GM12892 (cell line): ENCODE measurements at regions not wholly inside any gene's neighbourhood (a gene's known extent, or its start where the extent isn't known, plus 50 kb on each side); places are given as distances from the start of the nearest gene placed in this dataset.

Experiments
- DNase-seq: peaks from one replicate; pipeline ENCODE4 v3.0.0; 2011; ENCODE audit not compliant: insufficient read length
- FAIRE-seq: peaks from 2 replicates; lab custom pipeline; 2011; peaks lifted over from hg19 to GRCh38; lab: Jason Lieb, UNC
- POLR2A ChIP-seq: IDR thresholded peaks from 2 replicates; pipeline ENCODE4 v1.6.1; 2011; ENCODE audit warnings: low read depth, low read length, control low read depth
- POLR2AphosphoS5 ChIP-seq: IDR thresholded peaks from 2 replicates; pipeline ENCODE4 v1.6.1; 2011; ENCODE audit warnings: low read depth, low read length, control low read depth
- TAF1 ChIP-seq: IDR thresholded peaks from 2 replicates; pipeline ENCODE4 v1.6.1; 2011; ENCODE audit warnings: low read depth, mild to moderate bottlenecking, control low read depth, low read length, borderline replicate concordance

DNA sequence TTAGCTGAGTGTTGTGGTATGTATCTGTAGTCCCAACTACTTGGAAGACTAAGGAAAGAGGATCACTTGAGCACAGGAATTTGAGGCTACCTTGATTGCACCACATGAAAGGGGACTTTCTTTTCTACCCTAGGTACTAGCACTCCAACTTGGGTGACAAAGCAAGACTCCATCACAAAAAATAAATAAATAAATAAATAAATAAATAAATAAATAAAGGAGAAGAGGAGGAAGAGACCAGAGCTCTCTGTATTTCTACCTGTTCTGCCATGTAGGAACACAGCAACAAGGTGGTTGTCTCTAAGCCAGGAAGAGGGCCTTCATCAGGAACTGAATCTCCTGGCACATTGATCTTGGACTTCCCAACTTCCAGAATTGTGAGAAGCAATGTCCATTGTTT, 118.6 kb downstream of the HMHB1 start:
- no peak for DNase-seq
- TF ChIP-seq POLR2A: no peak
- no peak for TF ChIP-seq TAF1
- TF ChIP-seq POLR2AphosphoS5: no peak
- FAIRE-seq: no peak

- FAIRE-seq (no peak), DNase-seq (no peak)
- TF ChIP-seq POLR2AphosphoS5 (no peak), TAF1 (no peak), POLR2A (no peak)
Measured at GRCh38 chr5:143931476-143931875, 119.5 kb downstream of the HMHB1 start.

DNA sequence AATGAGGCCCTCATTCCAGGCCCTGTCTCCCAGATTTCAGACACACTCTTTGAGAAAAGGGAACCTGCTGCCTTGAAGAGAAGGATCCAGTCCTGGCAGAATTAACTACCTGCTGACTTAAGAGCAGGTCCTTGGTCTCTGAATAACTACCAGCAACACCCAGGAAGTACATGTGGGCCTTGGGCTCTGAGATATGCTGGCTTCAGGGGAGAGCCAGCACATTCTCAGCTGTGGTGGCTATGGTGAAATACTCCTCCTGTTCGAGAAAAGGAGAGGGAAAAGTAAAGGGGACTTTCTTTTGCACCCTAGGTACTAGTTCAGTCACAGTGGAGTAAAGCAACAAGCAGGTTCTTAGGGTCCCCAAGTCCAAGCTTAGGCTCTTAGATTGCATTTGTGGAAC, 120.0 kb downstream of the HMHB1 start:
- FAIRE-seq (no peak), DNase-seq (no peak)
- TF ChIP-seq POLR2AphosphoS5: no peak
- no peak for TF ChIP-seq TAF1
- TF ChIP-seq POLR2A: no peak

DNA sequence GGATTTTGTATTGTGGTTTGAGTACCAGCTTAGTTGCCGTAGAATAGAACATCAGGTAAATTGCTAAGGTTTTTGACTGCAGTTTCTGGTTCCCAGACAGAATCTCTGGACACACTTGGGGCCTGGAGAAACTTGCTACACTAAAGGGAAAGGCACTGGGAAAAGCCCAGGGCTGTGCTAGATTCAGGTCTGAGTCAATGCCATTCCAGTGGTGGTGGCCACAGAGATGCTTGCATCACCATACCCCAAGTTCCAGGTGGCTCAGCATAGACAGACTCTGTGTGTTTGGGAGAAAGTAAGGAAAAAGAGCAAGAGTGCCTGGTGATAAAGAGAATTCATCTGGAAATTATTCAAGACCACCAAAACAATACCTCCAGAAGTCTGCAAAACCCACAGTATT, 120.6 kb downstream of the HMHB1 start:
- FAIRE-seq (no peak), DNase-seq (no peak)
- TF ChIP-seq POLR2AphosphoS5: no peak
- TF ChIP-seq POLR2A: no peak
- no peak for TF ChIP-seq TAF1

DNA sequence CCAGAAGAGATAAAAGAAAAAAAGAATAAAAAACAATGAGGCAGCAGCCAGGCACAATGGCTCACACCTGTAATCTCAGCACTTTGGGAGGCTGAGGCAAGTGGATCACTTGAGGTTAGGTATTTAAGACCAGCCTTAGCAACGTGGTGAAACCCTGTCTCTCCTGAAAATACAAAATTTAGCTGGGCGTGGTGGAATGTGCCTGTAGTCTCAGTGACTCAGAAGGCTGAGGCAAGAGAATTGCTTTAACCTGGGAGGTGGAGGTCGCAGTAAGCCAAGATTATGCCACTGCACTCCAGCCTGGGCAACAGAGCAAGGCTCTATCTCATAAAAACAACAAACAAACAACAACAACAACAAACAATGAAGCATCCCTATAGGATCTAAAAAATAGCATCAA, 121.5 kb downstream of the HMHB1 start:
- FAIRE-seq: no peak
- TF ChIP-seq TAF1: no peak
- no peak for TF ChIP-seq POLR2A
- TF ChIP-seq POLR2AphosphoS5: no peak
- no peak for DNase-seq

GRCh38 chr5:143934821-143935220, 122.9 kb downstream of the HMHB1 start:
- no peak for DNase-seq
- TF ChIP-seq POLR2AphosphoS5 (no peak), TAF1 (no peak), POLR2A (no peak)
- no peak for FAIRE-seq

GRCh38 chr5:143938230-143938629, 126.3 kb downstream of the HMHB1 start:
- DNase-seq: no peak
- no peak for FAIRE-seq
- TF ChIP-seq POLR2A: no peak
- no peak for TF ChIP-seq TAF1
- no peak for TF ChIP-seq POLR2AphosphoS5

GRCh38 chr5:143946837-143947236, 134.9 kb downstream of the HMHB1 start:
- no peak for DNase-seq
- TF ChIP-seq POLR2A (no peak), POLR2AphosphoS5 (no peak), TAF1 (no peak)
- FAIRE-seq: no peak

- FAIRE-seq (no peak), DNase-seq (no peak)
- TF ChIP-seq POLR2AphosphoS5 (no peak), TAF1 (no peak), POLR2A (no peak)
Measured at GRCh38 chr5:143947313-143947712, 135.4 kb downstream of the HMHB1 start.

GRCh38 chr5:143952809-143953208, 140.8 kb downstream of the HMHB1 start:
- FAIRE-seq: no peak
- no peak for DNase-seq
- TF ChIP-seq POLR2A (no peak), TAF1 (no peak), POLR2AphosphoS5 (no peak)

DNA sequence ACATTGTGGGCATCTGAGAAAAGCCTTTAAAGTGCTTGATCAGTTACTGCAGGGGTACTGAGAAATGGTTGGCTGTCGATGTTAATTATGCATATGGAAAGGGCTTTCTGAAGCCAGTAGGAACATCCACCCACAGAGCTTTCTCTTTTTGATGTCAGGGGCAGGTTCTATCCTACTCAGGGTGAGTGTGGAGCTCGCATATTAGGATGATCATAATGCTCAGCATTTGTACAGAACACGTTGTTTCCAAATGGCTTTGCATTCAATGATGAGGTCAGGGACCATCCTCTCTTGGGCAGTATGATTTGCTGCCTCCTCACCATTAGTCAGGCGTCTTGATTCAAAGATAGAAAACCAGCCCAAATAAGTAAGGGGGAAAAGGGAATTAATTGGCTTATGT, 141.9 kb downstream of the HMHB1 start:
- DNase-seq (no peak), FAIRE-seq (no peak)
- TF ChIP-seq TAF1 (no peak), POLR2AphosphoS5 (no peak), POLR2A (no peak)

DNA sequence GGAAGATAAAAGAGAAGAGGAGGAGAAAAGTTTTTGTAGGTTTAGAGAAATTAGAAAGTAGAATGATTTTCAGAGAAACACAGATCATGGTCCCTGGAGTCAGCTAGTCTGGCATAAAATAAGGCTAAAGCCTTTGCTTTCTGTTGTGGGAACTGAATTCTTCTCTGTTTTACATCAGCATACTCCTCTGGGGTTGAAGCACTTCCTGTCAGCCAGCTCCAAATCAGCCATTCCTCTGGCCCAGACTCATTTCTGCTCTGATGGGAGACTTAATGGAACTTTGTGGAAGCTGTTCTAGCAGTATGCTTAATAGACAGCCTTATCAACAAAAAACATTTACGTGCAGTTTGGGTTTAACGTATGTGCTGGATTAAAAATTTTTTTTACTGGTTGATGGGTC, 143.2 kb downstream of the HMHB1 start:
- TF ChIP-seq POLR2AphosphoS5 (no peak), TAF1 (no peak), POLR2A (no peak)
- DNase-seq (no peak), FAIRE-seq (no peak)

- no peak for FAIRE-seq
- TF ChIP-seq POLR2A (no peak), POLR2AphosphoS5 (no peak), TAF1 (no peak)
- no peak for DNase-seq
Measured at GRCh38 chr5:143957455-143957854, 145.5 kb downstream of the HMHB1 start.

DNA sequence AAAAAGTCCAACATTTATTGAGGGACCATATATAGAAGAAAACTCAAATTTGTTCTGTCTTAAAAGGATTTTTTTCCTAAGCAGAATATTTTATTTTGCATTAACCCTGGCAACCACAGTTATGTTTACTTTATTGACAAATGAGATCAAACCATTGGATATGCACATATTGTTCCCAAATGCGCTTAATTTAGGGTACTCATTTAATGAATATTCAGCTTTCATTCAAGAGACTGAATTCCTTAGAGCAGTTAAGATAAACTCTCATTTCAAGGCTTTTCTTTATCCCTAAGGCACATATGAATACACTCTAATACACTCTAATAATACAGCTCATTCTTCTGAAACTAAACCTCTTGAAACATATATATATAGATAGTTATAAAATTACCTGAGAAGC, 150.2 kb downstream of the HMHB1 start:
- TF ChIP-seq TAF1: no peak
- TF ChIP-seq POLR2AphosphoS5: no peak
- TF ChIP-seq POLR2A: no peak
- FAIRE-seq: no peak
- no peak for DNase-seq

DNA sequence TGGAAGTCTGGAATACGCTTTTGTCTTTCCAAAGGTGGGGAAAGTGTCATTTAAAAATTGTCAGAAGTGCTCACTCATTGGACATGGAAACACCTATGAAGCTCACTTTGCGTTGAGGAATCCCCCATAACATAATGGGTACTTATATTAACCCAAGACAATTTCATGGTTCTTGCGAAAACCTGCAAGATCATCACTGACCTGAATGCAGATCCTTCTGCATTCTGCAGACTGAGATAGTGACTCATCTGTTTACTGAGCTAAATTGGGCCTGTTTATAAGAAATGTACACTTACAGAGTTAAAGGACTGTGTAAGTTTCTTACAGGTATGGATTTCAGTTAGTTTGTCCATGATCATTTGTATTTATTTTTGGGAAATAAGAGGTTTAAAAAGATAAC, 153.0 kb downstream of the HMHB1 start:
- peak; percentile 40 for FAIRE-seq
- no peak for DNase-seq
- TF ChIP-seq POLR2A (no peak), TAF1 (no peak), POLR2AphosphoS5 (no peak)
